ENCODE measurements at regions not wholly inside any gene's neighbourhood (a gene's known extent, or its start where the extent isn't known, plus 50 kb on each side); places are given as distances from the start of the nearest gene placed in this dataset.

GRCh38 chr12:91785655-91786498 lies 359.8 kb downstream of the BTG1 start:
- TF ChIP-seq POLR2AphosphoS5 (IDR thresholded peaks at IDR 0.05) (no peak), CTCF (IDR thresholded peaks at IDR 0.05 in 8 of 11, conservative IDR thresholded peaks at IDR 0.05 in 3 of 11) (no peak)
